ENCODE measurements at regions not wholly inside any gene's neighbourhood (a gene's known extent, or its start where the extent isn't known, plus 50 kb on each side); places are given as distances from the start of the nearest gene placed in this dataset.

- no peak for DNase-seq
Measured at GRCh38 chr6:106918115-106918514, 56.4 kb downstream of the CD24 start.

DNA sequence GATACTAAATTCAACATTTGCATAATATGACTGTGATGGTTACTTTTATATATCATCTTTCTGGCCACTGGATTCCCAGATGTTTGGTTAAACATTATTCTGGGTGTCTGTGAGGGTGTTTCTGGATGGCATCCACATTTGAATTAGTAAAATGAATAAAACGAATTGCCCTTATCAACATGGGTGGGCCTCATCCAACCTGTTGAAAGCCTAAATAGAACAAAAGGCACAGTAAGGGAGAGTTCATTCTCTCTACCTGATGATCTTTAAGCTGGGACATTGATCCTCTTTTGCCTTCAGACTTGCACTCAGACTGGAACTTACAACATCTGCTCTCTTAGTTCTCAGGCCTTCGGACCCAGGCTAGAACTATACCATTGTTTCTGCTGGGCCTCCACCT lies 57.6 kb downstream of the CD24 start:
- no peak for DNase-seq

GRCh38 chr6:106913676-106914280 lies 60.8 kb downstream of the CD24 start:
- no peak for DNase-seq

GRCh38 chr6:106913111-106913510 lies 61.4 kb downstream of the CD24 start:
- DNase-seq, result no peak

GRCh38 chr6:106912091-106912490 lies 62.4 kb downstream of the CD24 start:
- no peak for DNase-seq

- no peak for DNase-seq
Measured at GRCh38 chr6:106910999-106911949, 63.3 kb downstream of the CD24 start.

- DNase-seq, result no peak
Measured at GRCh38 chr6:106908386-106908840, 66.1 kb downstream of the CD24 start.

DNA sequence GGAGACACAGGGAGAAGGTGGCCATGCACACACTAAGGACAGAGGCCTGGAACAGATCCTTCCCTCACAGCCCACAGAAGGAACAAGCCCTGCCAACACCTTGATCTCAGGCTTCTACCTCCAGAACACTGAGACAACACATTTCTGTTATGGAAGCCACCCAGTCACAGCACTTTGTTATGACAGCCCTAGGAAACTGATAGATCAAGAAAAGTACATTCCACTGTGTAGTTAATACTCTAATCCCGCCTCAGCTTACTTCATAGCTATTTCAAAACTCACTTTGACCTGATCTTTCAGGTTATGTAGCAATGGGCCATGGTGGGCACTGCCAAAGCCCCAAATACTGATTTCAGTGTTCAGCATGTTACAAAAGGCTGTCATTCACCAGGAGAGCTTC lies 66.8 kb downstream of the CD24 start:
- DNase-seq, result no peak

DNA sequence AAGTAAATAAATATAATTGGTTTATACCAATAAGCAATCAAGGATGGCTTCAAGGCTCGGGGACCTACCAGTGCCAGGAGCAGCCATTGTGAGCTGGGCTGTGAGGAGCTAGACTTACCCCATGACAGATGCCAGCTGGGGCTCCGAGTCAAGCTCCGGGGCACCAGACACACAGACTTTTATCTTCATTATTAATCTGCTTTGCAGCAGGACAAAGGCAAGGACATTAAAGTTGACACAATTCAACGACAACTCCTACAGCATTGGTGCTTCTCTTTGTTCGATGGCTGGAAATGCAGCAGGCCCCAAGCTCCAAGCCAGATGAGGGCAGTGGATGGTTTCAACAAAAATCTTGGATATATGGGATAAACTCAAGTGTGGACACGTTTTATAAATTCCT lies 68.3 kb downstream of the CD24 start:
- no peak for DNase-seq

- DNase-seq, result no peak
Measured at GRCh38 chr6:106903299-106903698, 71.2 kb downstream of the CD24 start.

GRCh38 chr6:106901062-106901461 lies 73.5 kb downstream of the CD24 start:
- no peak for DNase-seq

DNA sequence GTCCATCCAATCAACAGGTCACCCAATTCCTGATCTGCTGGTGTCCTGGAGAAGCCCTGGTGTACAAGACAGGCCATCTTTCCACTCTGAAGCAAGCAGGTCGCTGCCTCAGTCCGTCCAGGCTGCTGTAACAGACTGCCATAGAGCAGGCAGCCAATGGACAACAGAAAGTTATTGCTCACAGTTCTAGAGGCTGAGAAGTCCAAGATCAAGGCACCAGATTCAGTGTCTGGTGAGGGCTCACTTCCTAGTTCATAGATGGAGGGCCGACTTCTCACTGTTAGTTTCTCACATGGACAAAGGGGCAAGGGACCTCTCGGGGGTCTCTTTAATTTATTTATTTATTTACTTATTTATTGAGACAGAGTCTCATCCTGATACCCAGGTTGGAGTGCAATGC lies 74.8 kb downstream of the CD24 start:
- no peak for DNase-seq

DNA sequence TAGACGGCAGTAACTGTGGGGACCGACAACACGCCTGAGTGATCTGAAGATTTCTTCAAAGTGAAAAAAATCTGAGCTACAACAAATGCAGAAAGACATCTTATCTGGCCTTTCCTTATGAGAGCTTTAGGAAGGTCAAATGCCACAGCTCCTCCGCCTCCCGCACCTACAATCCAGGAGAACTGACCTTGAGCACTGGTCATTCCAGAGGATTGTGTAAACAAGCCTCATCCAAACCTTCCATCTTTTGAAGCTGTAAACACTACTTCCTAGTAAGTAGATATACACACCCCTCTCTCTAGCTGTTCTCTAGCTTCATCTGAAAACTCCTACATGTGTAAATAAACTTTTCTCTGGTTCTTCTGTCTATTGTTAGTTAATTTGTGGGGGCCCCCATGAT lies 76.9 kb downstream of the CD24 start:
- no peak for DNase-seq

GRCh38 chr6:106895703-106896040 lies 78.9 kb downstream of the CD24 start:
- DNase-seq, result no peak

- DNase-seq, result peak in 1 of 2 experiments; percentile 8
Measured at GRCh38 chr6:106894978-106895702, 79.4 kb downstream of the CD24 start.

GRCh38 chr6:106892186-106892585 lies 82.3 kb downstream of the CD24 start:
- no peak for DNase-seq

DNA sequence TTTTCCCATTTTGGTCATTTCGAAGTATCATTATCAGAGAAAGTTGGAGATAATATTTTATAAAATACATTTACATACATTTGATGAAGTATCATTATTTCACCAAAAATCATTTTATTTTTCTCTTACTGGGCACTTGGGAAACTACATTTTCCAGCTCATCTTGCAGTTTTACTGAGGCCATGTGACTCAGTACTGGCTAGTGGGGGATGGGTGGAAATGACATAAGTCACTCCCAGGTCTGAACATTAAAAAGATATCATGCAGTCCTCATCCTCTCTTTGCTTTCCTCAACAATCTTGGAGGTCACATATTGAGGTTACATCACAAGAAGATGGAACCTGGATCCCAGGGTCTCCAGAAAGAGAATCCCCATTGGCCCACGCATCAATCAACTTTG lies 84.1 kb downstream of the CD24 start:
- DNase-seq, result no peak

DNA sequence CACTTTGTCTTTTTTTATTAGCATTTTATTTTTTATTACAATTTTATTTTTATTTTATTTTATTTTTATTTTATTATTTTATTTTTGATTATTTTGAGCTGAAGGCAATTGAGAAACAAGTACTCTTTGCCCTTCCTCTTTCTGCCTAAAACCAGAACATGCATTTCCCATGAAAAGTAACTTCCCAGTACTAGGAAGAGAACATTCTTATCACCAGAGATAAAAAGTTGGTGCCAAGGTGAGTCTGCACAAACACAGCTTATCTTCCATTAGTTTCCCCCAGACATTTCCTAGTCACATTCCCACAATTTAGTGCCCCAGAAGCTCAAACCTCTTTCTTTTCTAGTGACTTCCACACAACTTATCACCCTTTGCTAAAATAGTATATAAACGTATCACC lies 84.8 kb downstream of the CD24 start:
- no peak for DNase-seq

DNA sequence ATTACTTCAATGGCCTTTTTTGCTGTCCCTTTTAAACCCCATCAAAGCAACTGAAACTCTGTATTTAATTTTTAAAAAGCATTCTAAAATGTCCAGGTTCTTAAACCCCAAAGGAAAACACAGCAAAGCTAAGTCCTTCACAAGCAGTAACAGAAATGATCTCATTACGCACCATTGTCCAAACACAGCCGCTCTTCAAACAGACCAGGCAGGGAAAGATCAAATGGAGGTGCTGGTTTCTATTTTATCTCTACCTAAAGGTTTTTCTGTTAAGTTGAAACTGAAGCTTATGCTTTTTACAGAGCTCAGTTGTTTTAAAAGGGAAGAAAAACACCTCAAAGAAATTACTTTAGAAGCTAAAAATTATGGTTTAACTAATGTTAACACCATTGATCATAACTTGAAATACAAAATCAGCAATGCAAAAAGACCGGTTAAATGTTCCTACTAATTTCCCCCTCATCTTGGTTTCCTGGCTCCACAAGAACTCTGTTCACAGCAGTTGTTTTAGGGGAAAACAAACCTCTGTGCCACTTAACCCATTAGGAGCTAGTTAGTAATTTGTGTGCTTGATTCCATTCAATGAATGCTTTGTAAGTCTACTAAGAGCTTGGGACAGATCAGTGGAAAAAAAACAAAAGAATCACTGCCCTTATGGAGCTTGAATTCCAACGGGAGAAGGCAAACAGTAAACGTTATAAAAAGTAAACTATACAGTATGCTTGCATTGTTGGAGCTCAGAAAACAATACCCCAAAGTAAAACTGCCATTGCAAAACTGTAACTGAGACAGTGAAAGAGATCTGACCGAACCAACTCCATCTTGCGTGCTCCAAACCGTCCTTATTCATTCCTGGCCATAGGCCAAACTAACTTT lies 87.4 kb downstream of the CD24 start:
- no peak for DNase-seq

GRCh38 chr6:106886081-106886843 lies 88.3 kb downstream of the CD24 start:
- DNase-seq, result no peak

GRCh38 chr6:106885679-106886078 lies 88.8 kb downstream of the CD24 start:
- DNase-seq, result no peak

- no peak for DNase-seq
Measured at GRCh38 chr6:106884576-106884975, 90.0 kb downstream of the CD24 start.

All from SW 1271 (cell line).